SK-N-DZ (cell line): ENCODE measurements at regions not wholly inside any gene's neighbourhood (a gene's known extent, or its start where the extent isn't known, plus 50 kb on each side); places are given as distances from the start of the nearest gene placed in this dataset.
A peak's percentile ranks its signal among the peaks of the same experiment; 100 is the strongest.
"Not testable (repeated sequence)": the region's sequence is repeated elsewhere in the genome, so short reads cannot be mapped to it uniquely, and the experiment has no call there.

Experiments used
- DNase-seq: peaks from one replicate; pipeline ENCODE4 v3.0.0-alpha.2; 2015; ENCODE audit warnings: low spot score

- DNase-seq = no peak
These were observed 55.7 kb upstream of the FAT3 start for GRCh38 chr11:92168936-92169335.

- DNase-seq = no peak
These were observed 57.0 kb upstream of the FAT3 start for GRCh38 chr11:92167571-92167970.

- DNase-seq = no peak
These were observed 58.3 kb upstream of the FAT3 start for GRCh38 chr11:92166335-92166734.

- DNase-seq = no peak
These were observed 60.7 kb upstream of the FAT3 start for GRCh38 chr11:92163879-92164278.

GRCh38 chr11:92162776-92163175 is 61.8 kb upstream of the FAT3 start:
- no peak for DNase-seq

GRCh38 chr11:92159931-92160330 is 64.7 kb upstream of the FAT3 start:
- DNase-seq = no peak

- DNase-seq = not testable (repeated sequence)
These were observed 67.2 kb upstream of the FAT3 start for GRCh38 chr11:92157390-92157789.

- no peak for DNase-seq
These were observed 70.0 kb upstream of the FAT3 start for GRCh38 chr11:92154611-92155010.

GRCh38 chr11:92154110-92154509 is 70.5 kb upstream of the FAT3 start:
- DNase-seq = no peak

- DNase-seq = no peak
These were observed 71.1 kb upstream of the FAT3 start for GRCh38 chr11:92153542-92153941.

- DNase-seq = peak; percentile 42
These were observed 72.4 kb upstream of the FAT3 start for GRCh38 chr11:92152245-92152644.

GRCh38 chr11:92149996-92150395 is 74.6 kb upstream of the FAT3 start:
- DNase-seq = no peak

GRCh38 chr11:92141725-92142124 is 82.9 kb upstream of the FAT3 start:
- DNase-seq = no peak

GRCh38 chr11:92141159-92141558 is 83.5 kb upstream of the FAT3 start:
- peak; percentile 99 for DNase-seq

- no peak for DNase-seq
These were observed 84.6 kb upstream of the FAT3 start for GRCh38 chr11:92140021-92140420.

GRCh38 chr11:92138296-92138695 is 86.3 kb upstream of the FAT3 start:
- DNase-seq = no peak

- no peak for DNase-seq
These were observed 86.9 kb upstream of the FAT3 start for GRCh38 chr11:92137747-92138146.

GRCh38 chr11:92136797-92137196 is 87.8 kb upstream of the FAT3 start:
- peak; percentile 62 for DNase-seq

GRCh38 chr11:92131289-92131865 is 93.2 kb upstream of the FAT3 start:
- no peak for DNase-seq

GRCh38 chr11:92130421-92130831 is 94.2 kb upstream of the FAT3 start:
- no peak for DNase-seq

GRCh38 chr11:92129811-92130210 is 94.8 kb upstream of the FAT3 start:
- DNase-seq = no peak

- DNase-seq = no peak
These were observed 96.6 kb upstream of the FAT3 start for GRCh38 chr11:92128026-92128425.

GRCh38 chr11:92125321-92125720 is 99.3 kb upstream of the FAT3 start:
- DNase-seq = no peak

GRCh38 chr11:92123540-92123939 is 101.1 kb upstream of the FAT3 start:
- no peak for DNase-seq
